GM23338 (cell line): ENCODE measurements at regions not wholly inside any gene's neighbourhood (a gene's known extent, or its start where the extent isn't known, plus 50 kb on each side); places are given as distances from the start of the nearest gene placed in this dataset.

Experiments used
- ATAC-seq: fragments of 200-7000 bp; cut with Tn5 transposase; 3 replicates; pipeline ENCODE4 v1.9.1; 2020
- DNase-seq: peaks from one replicate; pipeline ENCODE4 v3.0.0-alpha.2; 2015; ENCODE audit warnings: low spot score
- H2AFZ ChIP-seq: fragments of 200-600 bp; sonication (generic); 2 replicates; pipeline ENCODE4 v1.8.0; 2016; ENCODE audit warnings: antibody characterized with exemption, mild to moderate bottlenecking, moderate library complexity
- H3F3A ChIP-seq: fragments of 200-600 bp; sonication (generic); replicated peaks from 2 replicates; pipeline ENCODE4 v1.8.0; 2017; ENCODE audit warnings: antibody characterized with exemption, mixed run types, low read depth
- H3K27ac ChIP-seq: fragments of 200-600 bp; sonication (generic); 2 replicates; pipeline ENCODE4 v1.6.1; 2016; ENCODE audit warnings: low read depth
- H3K27me3 ChIP-seq: fragments of 200-600 bp; sonication (generic); 2 replicates; pipeline ENCODE4 v1.8.0; 2016; ENCODE audit warnings: mild to moderate bottlenecking, mixed run types, moderate library complexity; ENCODE audit not compliant: insufficient read depth
- H3K36me3 ChIP-seq: fragments of 200-600 bp; sonication (generic); 2 replicates; pipeline ENCODE4 v1.8.0; 2016; ENCODE audit warnings: mild to moderate bottlenecking; ENCODE audit not compliant: insufficient read depth
- H3K4me1 ChIP-seq: fragments of 200-600 bp; sonication (generic); 2 replicates; pipeline ENCODE4 v1.8.0; 2016; ENCODE audit warnings: mild to moderate bottlenecking, moderate library complexity; ENCODE audit not compliant: insufficient read depth
- H3K4me2 ChIP-seq: fragments of 200-600 bp; sonication (generic); 2 replicates; pipeline ENCODE4 v1.7.1; 2017; ENCODE audit warnings: mixed run types
- H3K4me3 ChIP-seq: fragments of 200-600 bp; sonication (generic); 2 replicates; pipeline ENCODE4 v1.6.1; 2016; ENCODE audit warnings: mixed run types
- H3K79me2 ChIP-seq: fragments of 200-600 bp; sonication (generic); replicated peaks from 2 replicates; pipeline ENCODE4 v1.8.0; 2017; ENCODE audit warnings: mild to moderate bottlenecking; ENCODE audit not compliant: insufficient read depth
- H3K9me2 ChIP-seq: fragments of 200-600 bp; sonication (generic); 2 replicates; pipeline ENCODE4 v1.8.0; 2017; ENCODE audit not compliant: insufficient read depth
- H4K20me1 ChIP-seq: fragments of 200-600 bp; sonication (generic); replicated peaks from 2 replicates; pipeline ENCODE4 v1.8.0; 2017; ENCODE audit warnings: mild to moderate bottlenecking; ENCODE audit not compliant: insufficient read depth
- H3K27ac Mint-ChIP-seq: 2 replicates; pipeline ENCODE4 v1.8.0; 2020; ENCODE audit warnings: inconsistent platforms, mild to moderate bottlenecking, moderate library complexity, mixed read lengths
- H3K27me3 Mint-ChIP-seq: 3 replicates; pipeline ENCODE4 v1.8.0; 2022; ENCODE audit warnings: low read depth, mild to moderate bottlenecking, moderate library complexity, mixed read lengths, inconsistent platforms; ENCODE audit not compliant: insufficient read depth, poor library complexity
- H3K36me3 Mint-ChIP-seq: 3 replicates; pipeline ENCODE4 v1.8.0; 2021; ENCODE audit warnings: low read depth, mild to moderate bottlenecking, inconsistent platforms, moderate library complexity, mixed read lengths
- H3K4me1 Mint-ChIP-seq: 3 replicates; pipeline ENCODE4 v1.8.0; 2020; ENCODE audit warnings: mild to moderate bottlenecking, inconsistent platforms, mixed read lengths
- H3K4me3 Mint-ChIP-seq: 3 replicates; pipeline ENCODE4 v1.8.0; 2021; ENCODE audit warnings: moderate library complexity, mild to moderate bottlenecking, inconsistent platforms, mixed read lengths
- H3K9me3 Mint-ChIP-seq: 3 replicates; pipeline ENCODE4 v1.8.0; 2020; ENCODE audit warnings: moderate library complexity, mild to moderate bottlenecking, inconsistent platforms, mixed read lengths
- CREB1 ChIP-seq: fragments of 250-450 bp; sonication (Bioruptor Pico); IDR thresholded peaks from 2 replicates; pipeline ENCODE4 v1.5.0; 2020; ENCODE audit warnings: low read depth, mild to moderate bottlenecking, moderate library complexity
- CTCF ChIP-seq, 2 experiments: fragments of 200-600 bp in 1 of 2; sonication (generic) in 1 of 2; conservative IDR thresholded peaks; 2 replicates each; pipeline versions ENCODE4 v1.5.1 to v1.6.1; 2016 to 2017; ENCODE audit warnings: antibody characterized with exemption in 2 of 2, low read depth in 2 of 2, mild to moderate bottlenecking in 2 of 2, moderate library complexity in 1 of 2
- ETS1 ChIP-seq: IDR thresholded peaks from 2 replicates; pipeline ENCODE4 v1.6.1; 2016; ENCODE audit warnings: antibody characterized with exemption
- EZH2 ChIP-seq: fragments of 200-600 bp; sonication (generic); IDR thresholded peaks from one replicate; pipeline ENCODE4 v1.8.0; 2017; ENCODE audit warnings: antibody characterized with exemption, mild to moderate bottlenecking, low read depth; ENCODE audit not compliant: unreplicated experiment
- EZH2phosphoT487 ChIP-seq: fragments of 200-600 bp; sonication (generic); IDR thresholded peaks from one replicate; pipeline ENCODE4 v1.8.1; 2018; ENCODE audit warnings: antibody characterized with exemption; ENCODE audit not compliant: unreplicated experiment
- JUNB ChIP-seq: IDR thresholded peaks from one replicate; pipeline ENCODE4 v1.6.1; 2016; ENCODE audit warnings: antibody characterized with exemption; ENCODE audit not compliant: unreplicated experiment
- NANOG ChIP-seq: IDR thresholded peaks from 2 replicates; pipeline ENCODE4 v1.6.1; 2016; ENCODE audit warnings: antibody characterized with exemption, borderline replicate concordance
- POLR2AphosphoS5 ChIP-seq: IDR thresholded peaks from 2 replicates; pipeline ENCODE4 v1.6.1; 2016; ENCODE audit warnings: antibody characterized with exemption, low read depth
- STAT1 ChIP-seq: IDR thresholded peaks from one replicate; pipeline ENCODE4 v1.6.1; 2016; ENCODE audit warnings: antibody characterized with exemption; ENCODE audit not compliant: unreplicated experiment
- ZNF114 ChIP-seq: fragments of 250-450 bp; sonication (Bioruptor Pico); IDR thresholded peaks from 2 replicates; pipeline ENCODE4 v1.5.0; 2020; ENCODE audit warnings: mild to moderate bottlenecking, moderate library complexity
- ZNF331 ChIP-seq: fragments of 250-450 bp; sonication (Bioruptor Pico); IDR thresholded peaks from 2 replicates; pipeline ENCODE4 v1.5.0; 2020; ENCODE audit warnings: low read depth, mild to moderate bottlenecking, moderate library complexity
- TF ChIP-seq, protein P1 (sequence below): IDR thresholded peaks from one replicate; pipeline ENCODE4 v1.6.1; 2018; ENCODE audit warnings: antibody characterized with exemption; ENCODE audit not compliant: unreplicated experiment
- TF ChIP-seq, protein P2 (sequence below): fragments of 250-450 bp; sonication (Bioruptor Pico); IDR thresholded peaks from 2 replicates; pipeline ENCODE4 v1.5.0; 2020; ENCODE audit warnings: mild to moderate bottlenecking, moderate library complexity

DNA sequence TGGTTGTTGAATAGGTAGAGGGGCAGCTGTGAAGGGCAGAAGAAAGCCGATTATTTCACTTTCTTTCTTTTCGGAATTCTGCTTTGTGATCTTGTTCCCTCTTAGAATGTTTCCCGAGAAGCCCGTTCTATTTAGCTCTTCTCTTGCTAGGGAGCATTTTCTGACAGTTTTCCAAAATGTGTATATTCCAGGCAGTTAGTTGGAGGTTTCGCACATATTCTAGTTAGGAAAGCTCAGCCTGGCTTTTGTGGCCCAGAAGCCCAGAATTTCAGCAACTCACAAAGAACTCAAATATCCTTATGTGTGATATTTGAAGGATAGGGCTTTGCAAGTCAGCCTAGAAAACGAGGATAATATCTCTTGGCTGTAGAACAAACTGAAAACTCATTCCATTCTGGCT is 461.0 kb upstream of the C9orf72 start:
- no peak overlapping the region for H3K4me3 ChIP-seq
- H3K79me2 ChIP-seq: no peaks in the 10 kb centered on the region
- no peaks in the 10 kb centered on the region for H3F3A ChIP-seq
- no peak for ATAC-seq
- H3K36me3 ChIP-seq: no peaks in the 10 kb centered on the region
- Mint-ChIP-seq H3K4me3 (no peak overlapping the region), H3K27me3 (no peaks in the 10 kb centered on the region), H3K36me3 (no peaks in the 10 kb centered on the region), H3K27ac (no peak overlapping the region), H3K4me1 (peaks cover 16% of the 10 kb centered on the region), H3K9me3 (peaks cover 3% of the 10 kb centered on the region; the same call in 1 of the 3 replicates)
- H4K20me1 ChIP-seq: no peaks in the 10 kb centered on the region
- H3K4me1 ChIP-seq: peaks cover 3% of the 10 kb centered on the region; the same call in 1 of the 2 replicates
- TF ChIP-seq, protein P1, sequence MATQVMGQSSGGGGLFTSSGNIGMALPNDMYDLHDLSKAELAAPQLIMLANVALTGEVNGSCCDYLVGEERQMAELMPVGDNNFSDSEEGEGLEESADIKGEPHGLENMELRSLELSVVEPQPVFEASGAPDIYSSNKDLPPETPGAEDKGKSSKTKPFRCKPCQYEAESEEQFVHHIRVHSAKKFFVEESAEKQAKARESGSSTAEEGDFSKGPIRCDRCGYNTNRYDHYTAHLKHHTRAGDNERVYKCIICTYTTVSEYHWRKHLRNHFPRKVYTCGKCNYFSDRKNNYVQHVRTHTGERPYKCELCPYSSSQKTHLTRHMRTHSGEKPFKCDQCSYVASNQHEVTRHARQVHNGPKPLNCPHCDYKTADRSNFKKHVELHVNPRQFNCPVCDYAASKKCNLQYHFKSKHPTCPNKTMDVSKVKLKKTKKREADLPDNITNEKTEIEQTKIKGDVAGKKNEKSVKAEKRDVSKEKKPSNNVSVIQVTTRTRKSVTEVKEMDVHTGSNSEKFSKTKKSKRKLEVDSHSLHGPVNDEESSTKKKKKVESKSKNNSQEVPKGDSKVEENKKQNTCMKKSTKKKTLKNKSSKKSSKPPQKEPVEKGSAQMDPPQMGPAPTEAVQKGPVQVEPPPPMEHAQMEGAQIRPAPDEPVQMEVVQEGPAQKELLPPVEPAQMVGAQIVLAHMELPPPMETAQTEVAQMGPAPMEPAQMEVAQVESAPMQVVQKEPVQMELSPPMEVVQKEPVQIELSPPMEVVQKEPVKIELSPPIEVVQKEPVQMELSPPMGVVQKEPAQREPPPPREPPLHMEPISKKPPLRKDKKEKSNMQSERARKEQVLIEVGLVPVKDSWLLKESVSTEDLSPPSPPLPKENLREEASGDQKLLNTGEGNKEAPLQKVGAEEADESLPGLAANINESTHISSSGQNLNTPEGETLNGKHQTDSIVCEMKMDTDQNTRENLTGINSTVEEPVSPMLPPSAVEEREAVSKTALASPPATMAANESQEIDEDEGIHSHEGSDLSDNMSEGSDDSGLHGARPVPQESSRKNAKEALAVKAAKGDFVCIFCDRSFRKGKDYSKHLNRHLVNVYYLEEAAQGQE: no peak
- TF ChIP-seq, protein P2, sequence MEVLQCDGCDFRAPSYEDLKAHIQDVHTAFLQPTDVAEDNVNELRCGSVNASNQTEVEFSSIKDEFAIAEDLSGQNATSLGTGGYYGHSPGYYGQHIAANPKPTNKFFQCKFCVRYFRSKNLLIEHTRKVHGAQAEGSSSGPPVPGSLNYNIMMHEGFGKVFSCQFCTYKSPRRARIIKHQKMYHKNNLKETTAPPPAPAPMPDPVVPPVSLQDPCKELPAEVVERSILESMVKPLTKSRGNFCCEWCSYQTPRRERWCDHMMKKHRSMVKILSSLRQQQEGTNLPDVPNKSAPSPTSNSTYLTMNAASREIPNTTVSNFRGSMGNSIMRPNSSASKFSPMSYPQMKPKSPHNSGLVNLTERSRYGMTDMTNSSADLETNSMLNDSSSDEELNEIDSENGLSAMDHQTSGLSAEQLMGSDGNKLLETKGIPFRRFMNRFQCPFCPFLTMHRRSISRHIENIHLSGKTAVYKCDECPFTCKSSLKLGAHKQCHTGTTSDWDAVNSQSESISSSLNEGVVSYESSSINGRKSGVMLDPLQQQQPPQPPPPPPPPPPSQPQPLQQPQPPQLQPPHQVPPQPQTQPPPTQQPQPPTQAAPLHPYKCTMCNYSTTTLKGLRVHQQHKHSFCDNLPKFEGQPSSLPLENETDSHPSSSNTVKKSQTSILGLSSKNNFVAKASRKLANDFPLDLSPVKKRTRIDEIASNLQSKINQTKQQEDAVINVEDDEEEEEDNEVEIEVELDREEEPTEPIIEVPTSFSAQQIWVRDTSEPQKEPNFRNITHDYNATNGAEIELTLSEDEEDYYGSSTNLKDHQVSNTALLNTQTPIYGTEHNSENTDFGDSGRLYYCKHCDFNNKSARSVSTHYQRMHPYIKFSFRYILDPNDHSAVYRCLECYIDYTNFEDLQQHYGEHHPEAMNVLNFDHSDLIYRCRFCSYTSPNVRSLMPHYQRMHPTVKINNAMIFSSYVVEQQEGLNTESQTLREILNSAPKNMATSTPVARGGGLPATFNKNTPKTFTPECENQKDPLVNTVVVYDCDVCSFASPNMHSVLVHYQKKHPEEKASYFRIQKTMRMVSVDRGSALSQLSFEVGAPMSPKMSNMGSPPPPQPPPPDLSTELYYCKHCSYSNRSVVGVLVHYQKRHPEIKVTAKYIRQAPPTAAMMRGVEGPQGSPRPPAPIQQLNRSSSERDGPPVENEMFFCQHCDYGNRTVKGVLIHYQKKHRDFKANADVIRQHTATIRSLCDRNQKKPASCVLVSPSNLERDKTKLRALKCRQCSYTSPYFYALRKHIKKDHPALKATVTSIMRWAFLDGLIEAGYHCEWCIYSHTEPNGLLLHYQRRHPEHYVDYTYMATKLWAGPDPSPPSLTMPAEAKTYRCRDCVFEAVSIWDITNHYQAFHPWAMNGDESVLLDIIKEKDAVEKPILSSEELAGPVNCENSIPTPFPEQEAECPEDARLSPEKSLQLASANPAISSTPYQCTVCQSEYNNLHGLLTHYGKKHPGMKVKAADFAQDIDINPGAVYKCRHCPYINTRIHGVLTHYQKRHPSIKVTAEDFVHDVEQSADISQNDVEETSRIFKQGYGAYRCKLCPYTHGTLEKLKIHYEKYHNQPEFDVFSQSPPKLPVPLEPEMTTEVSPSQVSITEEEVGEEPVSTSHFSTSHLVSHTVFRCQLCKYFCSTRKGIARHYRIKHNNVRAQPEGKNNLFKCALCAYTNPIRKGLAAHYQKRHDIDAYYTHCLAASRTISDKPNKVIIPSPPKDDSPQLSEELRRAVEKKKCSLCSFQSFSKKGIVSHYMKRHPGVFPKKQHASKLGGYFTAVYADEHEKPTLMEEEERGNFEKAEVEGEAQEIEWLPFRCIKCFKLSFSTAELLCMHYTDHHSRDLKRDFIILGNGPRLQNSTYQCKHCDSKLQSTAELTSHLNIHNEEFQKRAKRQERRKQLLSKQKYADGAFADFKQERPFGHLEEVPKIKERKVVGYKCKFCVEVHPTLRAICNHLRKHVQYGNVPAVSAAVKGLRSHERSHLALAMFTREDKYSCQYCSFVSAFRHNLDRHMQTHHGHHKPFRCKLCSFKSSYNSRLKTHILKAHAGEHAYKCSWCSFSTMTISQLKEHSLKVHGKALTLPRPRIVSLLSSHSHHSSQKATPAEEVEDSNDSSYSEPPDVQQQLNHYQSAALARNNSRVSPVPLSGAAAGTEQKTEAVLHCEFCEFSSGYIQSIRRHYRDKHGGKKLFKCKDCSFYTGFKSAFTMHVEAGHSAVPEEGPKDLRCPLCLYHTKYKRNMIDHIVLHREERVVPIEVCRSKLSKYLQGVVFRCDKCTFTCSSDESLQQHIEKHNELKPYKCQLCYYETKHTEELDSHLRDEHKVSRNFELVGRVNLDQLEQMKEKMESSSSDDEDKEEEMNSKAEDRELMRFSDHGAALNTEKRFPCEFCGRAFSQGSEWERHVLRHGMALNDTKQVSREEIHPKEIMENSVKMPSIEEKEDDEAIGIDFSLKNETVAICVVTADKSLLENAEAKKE: no peak
- TF ChIP-seq STAT1: no peak
- no peak for TF ChIP-seq CREB1 (CRISPR knock-in tag)
- no peak for TF ChIP-seq ZNF331 (CRISPR knock-in tag)
- no peak for TF ChIP-seq POLR2AphosphoS5
- no peak for TF ChIP-seq EZH2phosphoT487
- no peak for TF ChIP-seq CTCF (conservative IDR thresholded peaks at IDR 0.05; ENCODE audit: low read depth in 2 of 2)
- TF ChIP-seq ZNF114: no peak
- TF ChIP-seq EZH2: no peak
- no peak for TF ChIP-seq NANOG
- no peak for TF ChIP-seq ETS1
- TF ChIP-seq JUNB: no peak
- no peaks in the 10 kb centered on the region for H3K27me3 ChIP-seq
- no peaks in the 10 kb centered on the region for H3K9me2 ChIP-seq
- DNase-seq: no peak
- no peak overlapping the region for H3K27ac ChIP-seq
- no peak overlapping the region for H3K4me2 ChIP-seq
- peak overlapping the region; percentile 60; the same call in 1 of the 2 replicates for H2AFZ ChIP-seq
